Epithelial cell of esophagus (primary cell): ENCODE measurements at regions not wholly inside any gene's neighbourhood (a gene's known extent, or its start where the extent isn't known, plus 50 kb on each side); places are given as distances from the start of the nearest gene placed in this dataset.

Experiments used
- DNase-seq: peaks from one replicate; pipeline ENCODE4 v3.0.0; 2010; ENCODE audit warnings: low read depth
- H3K4me3 ChIP-seq: 2 replicates; pipeline ENCODE4 v1.5.1; 2011; ENCODE audit warnings: mild to moderate bottlenecking, low read length, control low read depth
- TF ChIP-seq, protein P1 (sequence below): IDR thresholded peaks from 2 replicates; pipeline ENCODE4 v1.5.1; 2011; ENCODE audit warnings: low read depth, mild to moderate bottlenecking, low read length, control low read depth, inconsistent platforms; ENCODE audit not compliant: insufficient read depth; ENCODE audit errors: missing control alignments

GRCh38 chr3:180335050-180335449, 266.9 kb upstream of the TTC14 start:
- TF ChIP-seq, protein P1, sequence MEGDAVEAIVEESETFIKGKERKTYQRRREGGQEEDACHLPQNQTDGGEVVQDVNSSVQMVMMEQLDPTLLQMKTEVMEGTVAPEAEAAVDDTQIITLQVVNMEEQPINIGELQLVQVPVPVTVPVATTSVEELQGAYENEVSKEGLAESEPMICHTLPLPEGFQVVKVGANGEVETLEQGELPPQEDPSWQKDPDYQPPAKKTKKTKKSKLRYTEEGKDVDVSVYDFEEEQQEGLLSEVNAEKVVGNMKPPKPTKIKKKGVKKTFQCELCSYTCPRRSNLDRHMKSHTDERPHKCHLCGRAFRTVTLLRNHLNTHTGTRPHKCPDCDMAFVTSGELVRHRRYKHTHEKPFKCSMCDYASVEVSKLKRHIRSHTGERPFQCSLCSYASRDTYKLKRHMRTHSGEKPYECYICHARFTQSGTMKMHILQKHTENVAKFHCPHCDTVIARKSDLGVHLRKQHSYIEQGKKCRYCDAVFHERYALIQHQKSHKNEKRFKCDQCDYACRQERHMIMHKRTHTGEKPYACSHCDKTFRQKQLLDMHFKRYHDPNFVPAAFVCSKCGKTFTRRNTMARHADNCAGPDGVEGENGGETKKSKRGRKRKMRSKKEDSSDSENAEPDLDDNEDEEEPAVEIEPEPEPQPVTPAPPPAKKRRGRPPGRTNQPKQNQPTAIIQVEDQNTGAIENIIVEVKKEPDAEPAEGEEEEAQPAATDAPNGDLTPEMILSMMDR, result no peak
- no peak overlapping the region for H3K4me3 ChIP-seq
- no peak for DNase-seq

GRCh38 chr3:180340395-180340794, 261.6 kb upstream of the TTC14 start:
- H3K4me3 ChIP-seq, result no peak overlapping the region
- TF ChIP-seq, protein P1, result no peak
- no peak for DNase-seq

DNA sequence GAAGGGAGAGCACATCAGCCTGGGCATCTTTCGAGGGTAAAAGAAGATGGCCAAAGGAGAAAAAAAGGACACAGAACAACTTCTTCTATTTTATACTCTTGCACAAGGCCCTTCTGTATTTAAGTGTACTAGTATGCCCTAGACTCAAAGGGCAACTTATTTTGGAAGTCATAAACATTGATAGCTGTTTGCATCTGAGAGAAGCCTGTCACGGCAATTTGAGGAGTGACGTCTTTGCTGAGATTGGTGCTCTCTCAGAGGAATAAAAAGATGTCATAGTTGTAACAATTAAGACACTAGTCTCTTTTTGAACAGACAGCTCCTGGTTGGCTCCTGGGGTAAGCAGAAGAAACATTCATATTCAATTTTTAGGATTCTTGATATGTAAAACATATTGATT, 260.4 kb upstream of the TTC14 start:
- DNase-seq, result no peak
- no peak overlapping the region for H3K4me3 ChIP-seq
- TF ChIP-seq, protein P1, result no peak

GRCh38 chr3:180351601-180352000, 250.4 kb upstream of the TTC14 start:
- TF ChIP-seq, protein P1, result no peak
- H3K4me3 ChIP-seq, result no peak overlapping the region
- no peak for DNase-seq

- H3K4me3 ChIP-seq, result no peak overlapping the region
- TF ChIP-seq, protein P1, result no peak
- DNase-seq, result no peak
Measured at GRCh38 chr3:180352261-180352660, 249.7 kb upstream of the TTC14 start.

DNA sequence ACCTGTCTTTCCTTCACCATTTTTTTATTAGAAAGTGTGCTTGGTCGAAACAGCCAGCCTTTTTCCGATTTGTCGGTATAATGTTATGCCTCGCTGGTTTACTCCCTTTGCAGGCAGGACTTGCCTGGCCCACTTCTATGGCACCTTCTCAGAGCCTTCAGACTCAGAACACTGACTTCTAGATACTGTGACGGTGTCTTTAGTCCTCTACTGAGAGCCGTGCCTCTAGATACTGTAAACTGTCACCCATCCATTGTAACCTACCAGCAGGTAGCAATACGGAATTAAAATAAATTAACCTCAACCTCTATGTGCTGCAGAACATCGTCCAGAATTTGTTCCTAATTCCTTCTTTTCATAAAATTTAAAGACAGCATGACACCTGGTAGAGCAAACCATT, 247.7 kb upstream of the TTC14 start:
- no peak overlapping the region for H3K4me3 ChIP-seq
- DNase-seq, result no peak
- TF ChIP-seq, protein P1, result no peak

GRCh38 chr3:180358179-180358578, 243.8 kb upstream of the TTC14 start:
- TF ChIP-seq, protein P1, result no peak
- DNase-seq, result peak; percentile 31
- H3K4me3 ChIP-seq, result no peak overlapping the region
